GM18499 (cell line): ENCODE measurements at regions not wholly inside any gene's neighbourhood (a gene's known extent, or its start where the extent isn't known, plus 50 kb on each side); places are given as distances from the start of the nearest gene placed in this dataset.
"Not testable (repeated sequence)": the region's sequence is repeated elsewhere in the genome, so short reads cannot be mapped to it uniquely, and the experiment has no call there.

Experiments
- ATAC-seq: cut with Tn5 transposase; IDR thresholded peaks from one replicate; pipeline ENCODE4 v1.9.1; 2021; ENCODE audit warnings: moderate number of reproducible peaks; ENCODE audit not compliant: insufficient read depth, unreplicated experiment

- ATAC-seq: no peak
Observed at GRCh38 chr6:139987091-139987490, 612.6 kb upstream of the CITED2 start.

GRCh38 chr6:139985236-139985815 lies 610.9 kb upstream of the CITED2 start:
- no peak for ATAC-seq

GRCh38 chr6:139984317-139984716 lies 609.9 kb upstream of the CITED2 start:
- no peak for ATAC-seq

- ATAC-seq: no peak
Observed at GRCh38 chr6:139983555-139984276, 609.3 kb upstream of the CITED2 start.

GRCh38 chr6:139982652-139983295 lies 608.3 kb upstream of the CITED2 start:
- no peak for ATAC-seq

- ATAC-seq: no peak
Observed at GRCh38 chr6:139982195-139982594, 607.7 kb upstream of the CITED2 start.

- no peak for ATAC-seq
Observed at GRCh38 chr6:139981768-139982181, 607.3 kb upstream of the CITED2 start.

GRCh38 chr6:139981066-139981624 lies 606.7 kb upstream of the CITED2 start:
- no peak for ATAC-seq

- ATAC-seq: not testable (repeated sequence)
Observed at GRCh38 chr6:139980631-139981030, 606.2 kb upstream of the CITED2 start.

GRCh38 chr6:139979021-139979725 lies 604.7 kb upstream of the CITED2 start:
- no peak for ATAC-seq

- ATAC-seq: no peak
Observed at GRCh38 chr6:139977887-139978332, 603.5 kb upstream of the CITED2 start.

- ATAC-seq: no peak
Observed at GRCh38 chr6:139973669-139974344, 599.4 kb upstream of the CITED2 start.

- ATAC-seq: no peak
Observed at GRCh38 chr6:139972116-139972515, 597.7 kb upstream of the CITED2 start.

- ATAC-seq: no peak
Observed at GRCh38 chr6:139970591-139970991, 596.1 kb upstream of the CITED2 start.

GRCh38 chr6:139967497-139967896 lies 593.0 kb upstream of the CITED2 start:
- ATAC-seq: no peak

GRCh38 chr6:139965393-139965792 lies 590.9 kb upstream of the CITED2 start:
- no peak for ATAC-seq

GRCh38 chr6:139964737-139965136 lies 590.3 kb upstream of the CITED2 start:
- ATAC-seq: no peak

GRCh38 chr6:139962654-139963347 lies 588.4 kb upstream of the CITED2 start:
- no peak for ATAC-seq

GRCh38 chr6:139961190-139961589 lies 586.7 kb upstream of the CITED2 start:
- no peak for ATAC-seq
